Bone marrow (tissue), 2 donors: ENCODE measurements at regions not wholly inside any gene's neighbourhood (a gene's known extent, or its start where the extent isn't known, plus 50 kb on each side); places are given as distances from the start of the nearest gene placed in this dataset.
A peak's percentile ranks its signal among the peaks of the same experiment; 100 is the strongest.

Experiments used
- DNase-seq, 2 donors: peaks; one replicate each; lab custom pipeline; 2025; lab: John Stamatoyannopoulos, UW

DNA sequence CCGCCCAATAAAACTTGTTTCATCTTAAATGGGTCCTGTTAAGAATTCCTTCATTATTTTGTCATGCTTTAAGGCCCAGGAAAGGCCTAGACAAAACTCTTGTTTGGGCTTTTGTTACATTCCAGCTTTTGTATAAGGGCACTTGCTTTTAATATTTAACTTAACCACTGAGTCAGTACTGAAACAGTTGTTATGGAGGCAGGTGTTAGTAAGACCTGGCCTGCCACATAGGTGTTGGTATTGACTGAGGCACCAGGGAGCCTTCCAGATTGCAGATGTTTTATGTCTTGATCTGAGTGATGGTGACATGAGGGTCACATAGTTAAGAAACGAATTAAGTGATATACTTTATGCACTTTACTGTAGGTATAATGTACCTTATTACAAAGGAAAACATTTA is 274.9 kb upstream of the TGFBR2 start:
- DNase-seq: no peak

DNA sequence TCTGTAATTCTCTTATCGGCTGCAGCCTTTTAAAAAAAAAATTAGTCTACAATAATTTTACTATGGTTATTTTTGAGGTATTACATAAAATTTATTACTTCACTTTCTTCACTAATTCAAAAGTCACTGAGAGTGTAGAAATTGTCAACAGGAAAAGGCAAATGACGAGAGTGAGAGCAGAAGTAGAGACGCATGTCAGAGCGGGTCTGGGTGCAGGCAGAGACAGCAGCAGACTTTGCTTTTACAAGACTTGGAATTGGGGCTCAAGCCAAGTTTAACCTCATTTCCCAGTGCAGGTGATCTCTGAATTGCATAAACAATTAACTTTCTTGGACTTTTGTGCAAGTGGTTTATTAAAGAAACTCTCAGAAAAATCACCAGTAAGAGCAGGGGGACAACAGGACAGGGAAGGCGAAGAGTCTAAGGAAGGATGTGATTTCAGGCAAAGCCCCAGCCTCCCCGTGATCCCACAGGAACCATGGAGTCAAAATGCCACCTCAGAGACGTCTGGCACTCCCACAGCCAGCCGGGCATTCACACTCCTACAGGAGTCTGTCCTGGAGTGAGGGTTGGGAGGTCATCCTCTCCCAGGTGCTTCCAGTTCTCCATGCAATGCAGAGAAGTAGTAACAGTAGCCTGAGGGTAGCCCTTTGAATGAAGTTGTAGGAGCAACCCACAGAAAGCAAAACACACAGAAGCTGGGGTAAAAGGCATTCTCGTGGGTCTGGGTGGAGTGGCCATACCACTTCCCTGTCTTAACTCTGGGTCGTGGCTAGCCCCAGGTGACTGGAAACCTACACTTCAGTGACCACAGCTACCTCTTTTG is 274.0 kb upstream of the TGFBR2 start:
- peak in 1 of 2 donors; percentile 11 for DNase-seq

DNA sequence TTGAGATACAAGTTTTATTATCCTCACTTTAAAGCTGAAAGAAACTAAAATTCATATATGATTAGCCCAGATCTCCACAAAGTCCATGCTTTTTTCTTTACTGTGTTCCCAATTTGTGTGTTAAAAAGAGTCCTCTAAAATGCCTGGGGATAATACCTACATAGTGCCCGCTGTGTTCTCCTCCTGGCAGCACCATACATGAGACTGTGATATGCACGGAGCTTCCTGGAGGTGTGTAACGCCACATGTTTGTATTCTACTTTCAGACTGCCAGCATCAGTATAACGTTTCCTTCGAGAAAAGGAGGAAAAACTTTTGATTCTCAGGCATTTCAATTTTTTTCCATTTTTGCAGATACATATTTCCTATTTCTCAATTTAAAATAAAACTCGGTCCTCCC is 273.3 kb upstream of the TGFBR2 start:
- no peak for DNase-seq

DNA sequence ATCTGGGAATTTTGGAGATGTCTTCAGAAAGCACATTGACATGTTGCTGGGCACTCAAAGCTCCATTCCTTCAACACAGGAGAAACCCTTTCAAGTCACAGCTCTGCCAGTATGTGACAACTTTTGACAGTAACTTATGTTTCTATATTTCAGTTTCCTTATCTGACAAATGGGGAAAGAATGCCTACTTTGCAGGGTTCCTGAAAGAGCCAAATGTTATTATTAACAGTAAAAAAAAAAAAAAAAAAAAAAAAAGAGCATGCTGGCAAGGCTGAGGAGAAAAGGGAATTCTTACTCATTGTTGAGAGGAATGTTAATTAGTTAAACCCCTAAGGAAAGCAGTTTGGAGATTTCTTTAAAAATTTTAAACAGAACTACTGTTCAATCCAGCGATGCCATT is 272.5 kb upstream of the TGFBR2 start:
- no peak for DNase-seq

DNA sequence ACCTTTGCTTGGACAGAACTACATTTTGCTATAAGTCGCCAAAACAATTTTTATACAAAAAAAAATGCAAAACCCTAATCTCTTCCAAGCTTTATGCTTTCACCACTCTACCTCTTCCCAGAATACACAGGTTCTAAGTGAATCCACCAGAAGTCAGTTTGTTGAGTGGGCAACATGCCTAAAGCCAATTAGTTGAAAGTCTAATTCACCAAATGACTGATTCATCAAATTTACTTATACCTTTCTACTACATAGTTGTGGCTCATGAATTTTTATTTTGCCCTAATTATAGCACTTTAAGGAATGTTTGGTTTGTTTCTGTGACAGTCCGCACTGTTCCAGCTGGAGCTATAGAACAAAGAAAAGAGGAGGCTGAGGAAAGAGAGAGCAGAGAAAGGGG is 265.9 kb upstream of the TGFBR2 start:
- no peak for DNase-seq

DNA sequence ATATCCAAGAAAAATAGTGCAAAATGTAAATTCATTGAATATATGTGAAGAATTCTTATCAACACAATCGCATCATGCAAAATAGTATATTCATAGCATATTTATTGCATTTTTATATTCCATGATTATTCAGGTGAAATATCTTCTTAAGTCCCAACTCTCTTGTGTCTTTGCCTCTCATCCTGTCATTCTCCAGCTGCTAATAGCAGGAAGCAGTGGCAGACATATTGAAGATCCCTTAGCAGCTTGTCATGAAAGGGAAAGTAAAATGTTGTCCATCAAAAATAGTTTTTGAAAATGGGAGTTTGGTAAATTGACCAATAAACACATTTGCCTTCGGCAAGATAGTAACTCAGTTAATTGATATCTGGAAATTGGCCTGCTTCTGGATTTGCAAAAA is 265.3 kb upstream of the TGFBR2 start:
- no peak for DNase-seq

DNA sequence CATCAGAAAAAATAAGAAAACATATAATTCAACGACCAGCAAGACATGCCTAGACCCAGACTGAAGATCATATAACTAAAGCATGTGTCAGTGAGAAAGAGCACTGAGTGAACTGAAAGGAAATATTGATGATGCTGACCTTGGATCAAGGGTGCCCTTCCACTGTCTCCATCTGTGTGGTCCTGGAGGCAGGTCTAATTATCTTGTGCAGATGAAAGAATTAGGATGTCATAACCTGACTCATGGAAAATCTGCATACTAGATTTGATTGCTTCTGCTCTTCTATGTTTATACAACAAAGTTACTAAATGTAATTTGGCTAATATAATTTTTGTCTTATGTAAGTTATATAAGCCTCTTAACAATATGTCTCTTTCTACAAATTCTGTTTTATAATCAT is 264.6 kb upstream of the TGFBR2 start:
- no peak for DNase-seq

DNA sequence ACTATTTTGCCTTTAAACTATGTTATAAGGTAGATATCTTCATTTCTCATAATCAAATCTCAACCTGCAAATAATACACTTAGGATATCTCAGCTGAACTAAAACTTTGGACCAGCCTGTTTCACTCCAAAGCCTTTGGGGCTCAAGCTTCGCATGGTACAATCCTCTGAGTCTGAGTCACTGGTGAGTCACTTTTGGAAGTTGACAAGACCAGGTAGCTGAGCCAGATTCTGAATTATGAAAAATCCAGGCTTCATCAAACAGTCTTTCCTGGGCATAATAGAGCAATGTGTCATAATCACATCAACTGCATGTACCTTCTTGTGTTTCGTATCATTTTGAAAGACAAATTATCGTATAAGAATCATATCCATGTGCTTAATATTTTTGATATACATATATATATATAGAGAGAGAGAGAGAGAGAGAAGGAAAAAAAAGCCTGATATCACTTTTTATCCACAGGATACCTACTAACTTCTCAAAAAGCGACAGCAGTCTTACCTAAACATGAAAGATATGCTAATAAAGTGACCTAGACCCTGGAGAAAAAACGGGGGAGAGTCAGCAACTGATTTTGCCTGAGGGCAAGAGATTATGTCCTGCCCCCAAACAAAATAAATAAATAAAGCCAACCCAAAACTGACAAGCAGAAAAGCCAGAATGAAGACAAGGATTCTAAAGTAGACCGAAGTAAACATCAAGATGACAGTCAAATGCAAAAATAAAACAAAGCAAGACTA is 263.9 kb upstream of the TGFBR2 start:
- DNase-seq: no peak

DNA sequence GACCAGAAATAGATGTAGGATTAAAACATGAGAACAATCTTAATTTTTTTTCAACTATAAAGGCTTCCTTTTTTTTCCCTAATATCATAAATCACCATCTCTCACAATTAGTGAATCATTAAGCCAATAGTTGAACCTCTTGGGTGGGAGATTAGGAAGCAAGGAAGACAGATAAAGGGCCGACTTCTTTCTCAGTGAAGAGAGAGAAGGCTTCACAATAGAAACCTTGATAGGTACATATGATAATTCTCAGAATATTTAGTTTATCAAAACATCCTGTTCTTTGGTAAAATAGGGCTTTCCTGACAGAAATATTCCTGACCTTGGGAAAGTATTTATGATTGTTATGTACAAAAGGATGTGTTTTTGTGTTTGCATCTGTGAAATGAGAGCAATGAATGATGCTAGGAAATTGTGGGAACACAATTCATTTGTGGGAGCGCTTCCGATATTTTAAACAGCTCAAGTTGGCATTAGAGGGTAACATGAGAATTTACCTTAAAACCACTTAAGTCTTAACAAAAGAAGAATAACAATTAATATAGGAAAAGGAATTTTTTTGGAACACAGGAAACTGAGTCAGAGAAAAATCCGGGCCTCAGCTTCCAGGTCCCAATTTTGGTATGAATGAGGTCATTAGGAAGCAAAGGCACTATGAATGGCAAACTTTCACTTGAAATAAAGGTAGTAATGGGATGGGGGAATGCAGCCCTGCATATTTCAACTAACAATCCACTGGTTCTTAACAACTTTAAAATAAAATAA is 263.2 kb upstream of the TGFBR2 start:
- DNase-seq: no peak

DNA sequence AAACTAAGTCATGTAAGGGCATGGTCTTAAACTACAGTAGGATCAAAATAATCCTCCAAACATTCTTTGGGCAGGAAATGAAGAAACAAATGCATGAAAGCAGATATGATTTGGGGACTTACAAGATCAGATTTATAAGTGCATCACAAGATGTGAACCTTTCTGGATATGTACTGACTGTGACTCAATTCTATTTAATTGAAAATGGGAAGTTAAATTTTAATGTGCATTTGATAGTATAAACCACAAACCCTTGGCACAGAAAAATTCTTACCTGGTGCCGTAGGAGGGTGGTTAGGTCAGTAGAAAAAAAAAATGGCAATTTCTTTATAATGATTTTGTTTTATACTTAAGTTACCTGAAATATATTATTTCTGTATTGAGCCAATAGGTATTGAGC is 262.5 kb upstream of the TGFBR2 start:
- no peak for DNase-seq

DNA sequence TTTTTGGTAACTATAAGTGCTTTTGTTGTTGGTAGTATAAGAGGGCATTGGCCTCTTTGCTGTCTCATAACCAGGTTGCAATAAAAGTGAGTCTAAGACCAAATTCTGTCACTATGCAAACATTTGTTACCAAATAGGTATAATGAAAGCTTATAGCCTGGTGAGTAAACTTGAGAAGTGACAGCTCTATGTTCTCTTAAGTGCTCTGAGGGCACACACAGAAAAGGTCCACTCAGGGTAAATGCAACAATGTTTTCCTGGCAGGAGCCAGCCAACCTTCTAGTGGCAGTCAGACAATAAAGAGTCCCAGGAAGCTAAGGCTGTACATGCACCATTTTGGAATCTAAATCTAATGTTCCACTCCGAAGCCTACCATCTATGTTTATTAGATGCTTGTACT is 262.1 kb upstream of the TGFBR2 start:
- DNase-seq: no peak

DNA sequence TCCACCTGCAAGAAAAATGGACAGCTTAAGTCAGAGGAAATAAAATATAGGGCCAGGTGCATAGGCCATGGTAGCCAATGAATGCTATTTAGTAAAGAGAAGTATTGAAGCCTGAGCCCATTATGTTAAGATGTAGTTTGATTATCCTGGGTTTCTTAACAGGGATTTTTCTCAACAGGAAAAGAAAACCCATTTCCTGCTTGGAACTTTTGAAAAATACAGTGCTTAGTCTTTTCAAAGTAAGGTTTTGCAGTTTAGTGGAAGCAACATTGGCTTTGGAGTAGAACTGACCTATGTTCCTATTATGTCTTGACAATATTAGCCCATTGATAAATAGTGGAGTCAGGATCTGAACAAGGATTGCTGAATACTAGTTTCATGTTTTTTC is 259.5 kb upstream of the TGFBR2 start:
- DNase-seq: no peak

DNA sequence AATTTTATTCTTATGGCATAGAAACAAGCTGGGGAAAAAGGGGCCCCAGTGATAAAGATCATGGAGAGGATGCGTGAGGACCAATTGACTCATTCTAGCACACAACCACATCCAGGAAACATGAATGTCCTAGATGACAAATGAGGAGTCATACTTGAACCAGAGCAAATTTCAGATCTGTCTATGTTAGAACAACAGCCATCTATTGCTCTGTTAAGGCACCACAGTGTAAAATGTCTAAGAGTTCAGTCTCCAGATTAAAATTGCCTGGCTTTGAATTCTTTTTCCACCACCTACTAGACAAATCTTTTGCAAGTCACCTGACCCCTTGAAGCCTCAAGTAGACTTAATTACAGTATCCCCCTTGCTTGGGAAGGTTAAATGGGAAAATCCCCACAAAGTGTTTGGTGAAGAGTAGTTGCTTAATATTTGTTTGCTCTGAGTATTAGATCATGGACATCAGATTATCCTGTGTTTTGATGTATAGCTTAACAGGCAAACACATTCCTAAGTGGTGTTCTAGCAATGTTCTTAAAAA is 258.7 kb upstream of the TGFBR2 start:
- peak in 1 of 2 donors; percentile 92 for DNase-seq

DNA sequence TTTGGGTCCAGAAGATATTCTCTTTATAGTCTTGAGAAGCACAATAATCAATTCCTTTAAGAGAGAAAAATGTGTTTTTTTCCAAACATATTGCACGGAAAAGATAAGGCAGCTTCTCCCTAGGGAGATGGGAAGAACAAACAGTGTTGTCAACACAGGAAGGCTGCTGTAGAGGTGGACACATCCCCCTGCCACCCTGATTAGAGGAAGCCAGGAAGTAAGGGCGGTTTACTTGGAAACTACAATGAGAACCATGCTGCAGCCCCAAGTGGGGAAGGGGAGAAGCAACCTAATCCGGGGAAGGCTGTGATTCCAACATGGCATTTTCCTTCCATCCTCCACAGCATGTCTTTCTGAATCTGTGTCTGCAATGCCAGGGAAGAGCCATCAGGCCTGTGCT is 256.9 kb upstream of the TGFBR2 start:
- no peak for DNase-seq

DNA sequence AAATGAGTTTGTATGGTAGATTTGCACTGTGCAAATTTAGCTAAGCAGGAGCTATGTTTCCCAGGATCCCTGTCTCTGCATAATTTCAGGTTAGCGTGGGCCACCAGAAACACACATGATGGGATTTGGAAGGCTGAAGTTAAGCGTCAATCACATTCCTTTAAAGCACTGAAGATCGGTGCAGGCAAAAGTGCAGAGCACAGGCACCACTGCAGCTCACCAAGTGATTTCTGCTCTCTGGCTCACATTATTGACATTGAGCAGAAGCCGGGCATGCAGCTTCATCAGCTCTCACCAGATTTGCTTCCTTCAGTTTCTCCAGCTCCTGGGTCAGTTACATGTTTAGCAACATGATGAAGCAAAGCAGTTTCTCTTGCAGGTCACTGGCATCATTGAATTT is 256.4 kb upstream of the TGFBR2 start:
- no peak for DNase-seq

DNA sequence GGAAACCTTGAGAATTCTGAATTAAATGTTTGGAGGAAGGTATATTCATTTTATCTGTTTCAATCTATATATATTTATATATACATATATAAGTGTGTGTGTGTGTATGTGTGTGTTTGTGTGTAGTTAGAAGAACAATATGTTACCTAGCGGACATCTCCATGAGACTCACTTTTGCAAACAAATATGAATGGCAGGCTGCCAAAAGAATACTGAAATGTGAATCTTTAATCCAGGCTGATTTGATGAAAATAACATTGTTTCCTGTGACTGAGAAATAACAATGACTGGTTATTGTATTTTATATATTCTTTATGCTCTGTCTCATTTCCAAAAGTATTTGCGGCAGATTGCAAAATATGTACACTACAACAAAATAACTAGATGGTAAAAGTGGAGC is 255.5 kb upstream of the TGFBR2 start:
- no peak for DNase-seq

DNA sequence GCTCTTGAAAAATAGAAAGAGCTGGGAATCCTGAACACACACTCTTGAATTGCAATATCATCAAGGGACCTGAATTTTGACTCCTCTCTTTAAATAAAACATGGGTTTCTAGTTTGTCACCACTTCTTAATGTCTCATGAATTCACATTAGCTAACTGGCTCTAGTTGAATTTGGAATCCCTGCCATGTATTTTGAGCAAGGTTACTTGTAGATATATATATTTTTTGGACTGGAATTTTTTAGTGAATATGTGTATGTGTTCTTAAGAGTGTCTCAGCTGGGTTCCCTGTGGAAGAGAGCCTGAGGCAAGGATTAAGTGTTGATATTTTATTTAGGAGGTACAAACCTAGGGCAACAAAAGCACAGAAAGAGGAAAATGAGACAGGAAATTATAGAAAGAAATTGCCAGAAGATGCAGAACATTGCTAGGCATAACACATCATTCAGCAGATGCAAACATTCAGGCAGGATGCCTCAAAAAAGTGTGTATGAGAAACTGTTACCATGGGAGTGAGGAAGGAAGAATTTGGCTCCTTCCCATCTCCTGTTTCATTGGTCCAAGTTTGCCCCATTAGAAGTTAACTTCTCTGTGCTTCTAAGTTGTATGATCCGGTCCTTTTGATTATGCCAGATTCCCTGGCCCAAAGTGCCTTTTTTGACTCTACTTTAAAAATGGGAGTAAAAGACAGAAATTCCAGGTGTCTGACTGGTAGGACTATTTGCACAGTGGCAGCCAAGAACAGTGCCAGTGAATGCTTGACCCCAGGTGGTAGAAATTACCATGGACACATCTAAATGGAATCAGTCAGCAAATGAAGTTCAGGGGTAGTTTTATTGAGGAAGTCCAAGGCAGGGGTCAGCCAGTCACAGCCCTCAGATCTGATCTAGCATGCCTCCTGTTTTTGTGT is 253.7 kb upstream of the TGFBR2 start:
- no peak for DNase-seq

DNA sequence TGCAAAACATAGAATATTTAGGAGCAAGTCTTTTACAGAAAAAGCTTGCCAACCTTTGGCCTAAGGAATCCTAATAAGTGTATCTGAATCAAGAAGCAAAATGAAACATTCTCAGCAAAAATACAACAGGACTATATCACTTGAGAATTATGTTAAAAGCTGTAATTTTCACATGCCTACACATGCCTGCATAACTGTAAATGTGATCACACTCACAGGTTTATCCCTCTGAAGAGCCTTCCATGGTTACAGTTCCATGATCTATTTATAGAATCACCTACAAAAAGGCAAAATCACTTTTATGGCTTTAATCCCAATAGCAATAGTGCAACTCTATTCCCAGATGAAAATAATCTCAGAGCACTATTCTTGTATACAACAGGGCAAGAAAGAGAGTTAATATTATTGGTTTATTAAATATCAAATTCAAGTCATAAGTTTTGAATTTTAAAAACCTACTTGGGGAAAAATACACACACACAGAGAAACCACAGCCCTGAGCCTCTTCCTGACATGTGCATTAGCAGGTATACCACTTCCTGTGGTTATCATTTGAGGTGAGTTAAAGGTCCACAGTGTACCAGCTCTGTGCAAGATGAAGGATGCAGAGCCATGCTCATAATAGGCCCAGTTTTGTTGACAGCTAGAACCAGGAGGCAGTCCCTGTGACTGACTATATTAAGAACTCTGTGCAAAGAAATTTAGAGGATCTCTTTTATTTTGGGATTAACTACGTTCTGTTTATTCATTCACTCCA is 252.5 kb upstream of the TGFBR2 start:
- DNase-seq: no peak

DNA sequence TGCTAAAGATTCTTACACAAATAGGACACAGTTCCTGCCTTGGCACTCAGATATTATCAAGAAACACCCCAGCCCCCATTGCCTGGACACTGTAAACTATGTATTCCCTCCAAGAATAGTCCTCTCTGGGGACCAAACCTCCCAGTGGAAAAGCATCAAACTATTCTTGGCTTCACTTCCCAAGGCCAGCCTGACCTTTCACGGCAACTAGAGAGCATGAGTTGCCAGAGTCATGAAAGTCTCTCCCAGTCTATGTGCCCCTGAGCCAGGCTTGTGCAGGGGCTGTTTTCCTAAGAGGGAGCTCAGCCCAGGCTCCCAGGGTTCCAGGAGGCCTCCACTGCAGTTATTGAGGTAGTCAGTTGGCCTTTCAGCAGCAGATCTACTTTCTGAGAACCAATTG is 251.9 kb upstream of the TGFBR2 start:
- DNase-seq: no peak

DNA sequence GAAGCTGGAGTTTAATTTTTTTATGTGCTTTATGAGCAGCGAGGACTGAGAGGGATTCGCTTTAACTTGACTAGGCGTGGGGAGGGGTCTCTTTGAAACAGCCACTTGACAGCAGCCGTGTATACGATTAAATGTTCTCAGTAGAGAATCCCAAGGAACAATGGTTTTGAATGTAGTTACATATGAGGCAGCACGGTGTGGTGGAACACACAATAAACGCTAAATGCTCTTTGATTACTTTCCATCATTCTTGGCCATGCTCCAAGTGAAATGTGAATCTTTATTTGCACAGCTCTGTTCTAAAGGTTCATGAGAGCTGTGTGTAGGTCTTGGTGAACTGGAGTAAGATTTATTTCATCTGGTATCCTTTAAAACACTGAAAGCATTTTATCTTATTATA is 251.4 kb upstream of the TGFBR2 start:
- no peak for DNase-seq

DNA sequence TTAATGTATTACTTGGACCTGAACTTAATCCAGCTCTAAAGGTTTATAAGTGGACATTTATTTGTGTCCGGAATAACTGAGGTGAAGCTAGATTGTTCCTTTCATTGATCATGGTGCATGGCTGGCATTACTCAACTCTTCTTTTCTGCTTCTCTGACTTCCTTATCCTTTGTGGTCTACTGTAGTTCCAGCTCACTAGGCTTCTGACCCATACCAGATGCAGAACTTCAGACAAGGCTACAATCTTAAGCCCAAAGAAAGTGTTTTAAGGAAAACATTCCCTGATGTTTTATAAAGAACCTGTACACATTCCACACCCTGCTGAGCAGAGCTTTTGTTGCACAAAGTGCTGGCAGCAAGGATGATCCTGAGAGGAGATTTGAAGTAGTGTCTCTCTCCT is 250.8 kb upstream of the TGFBR2 start:
- peak in 1 of 2 donors; percentile 19 for DNase-seq
